ENCODE measurements at regions not wholly inside any gene's neighbourhood (a gene's known extent, or its start where the extent isn't known, plus 50 kb on each side); places are given as distances from the start of the nearest gene placed in this dataset.

GRCh38 chr7:18293759-18294158 lies 201.8 kb upstream of the HDAC9 start:
- H3K9me3 Mint-ChIP-seq: no peaks in the 10 kb centered on the region
- Histone ChIP-seq H2AFZ (no peak overlapping the region), H3K27ac (ENCODE audit: low read depth) (no peak overlapping the region), H3F3A (replicated peaks; ENCODE audit: low read depth) (no peaks in the 10 kb centered on the region), H4K20me1 (replicated peaks; ENCODE audit: insufficient read depth) (no peaks in the 10 kb centered on the region), H3K4me2 (no peak overlapping the region), H3K4me1 (ENCODE audit: insufficient read depth) (no peaks in the 10 kb centered on the region), H3K4me3 (no peak overlapping the region), H3K27me3 (ENCODE audit: insufficient read depth) (no peaks in the 10 kb centered on the region), H3K9me2 (ENCODE audit: insufficient read depth) (no peaks in the 10 kb centered on the region), H3K79me2 (replicated peaks; ENCODE audit: insufficient read depth) (no peaks in the 10 kb centered on the region), H3K36me3 (ENCODE audit: insufficient read depth) (no peaks in the 10 kb centered on the region)
- DNase-seq (ENCODE audit: low spot score): no peak
- TF ChIP-seq NANOG (IDR thresholded peaks at IDR 0.05; ENCODE audit: borderline replicate concordance): no peak
- TF ChIP-seq, protein P1, sequence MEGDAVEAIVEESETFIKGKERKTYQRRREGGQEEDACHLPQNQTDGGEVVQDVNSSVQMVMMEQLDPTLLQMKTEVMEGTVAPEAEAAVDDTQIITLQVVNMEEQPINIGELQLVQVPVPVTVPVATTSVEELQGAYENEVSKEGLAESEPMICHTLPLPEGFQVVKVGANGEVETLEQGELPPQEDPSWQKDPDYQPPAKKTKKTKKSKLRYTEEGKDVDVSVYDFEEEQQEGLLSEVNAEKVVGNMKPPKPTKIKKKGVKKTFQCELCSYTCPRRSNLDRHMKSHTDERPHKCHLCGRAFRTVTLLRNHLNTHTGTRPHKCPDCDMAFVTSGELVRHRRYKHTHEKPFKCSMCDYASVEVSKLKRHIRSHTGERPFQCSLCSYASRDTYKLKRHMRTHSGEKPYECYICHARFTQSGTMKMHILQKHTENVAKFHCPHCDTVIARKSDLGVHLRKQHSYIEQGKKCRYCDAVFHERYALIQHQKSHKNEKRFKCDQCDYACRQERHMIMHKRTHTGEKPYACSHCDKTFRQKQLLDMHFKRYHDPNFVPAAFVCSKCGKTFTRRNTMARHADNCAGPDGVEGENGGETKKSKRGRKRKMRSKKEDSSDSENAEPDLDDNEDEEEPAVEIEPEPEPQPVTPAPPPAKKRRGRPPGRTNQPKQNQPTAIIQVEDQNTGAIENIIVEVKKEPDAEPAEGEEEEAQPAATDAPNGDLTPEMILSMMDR (conservative IDR thresholded peaks at IDR 0.05; ENCODE audit: low read depth in 2 of 2): no peak
- no peak for TF ChIP-seq ZNF462 (CRISPR knock-in tag; IDR thresholded peaks at IDR 0.05)
- no peak for TF ChIP-seq JUNB (IDR thresholded peaks at IDR 0.05; ENCODE audit: unreplicated experiment)
- TF ChIP-seq, protein P2, sequence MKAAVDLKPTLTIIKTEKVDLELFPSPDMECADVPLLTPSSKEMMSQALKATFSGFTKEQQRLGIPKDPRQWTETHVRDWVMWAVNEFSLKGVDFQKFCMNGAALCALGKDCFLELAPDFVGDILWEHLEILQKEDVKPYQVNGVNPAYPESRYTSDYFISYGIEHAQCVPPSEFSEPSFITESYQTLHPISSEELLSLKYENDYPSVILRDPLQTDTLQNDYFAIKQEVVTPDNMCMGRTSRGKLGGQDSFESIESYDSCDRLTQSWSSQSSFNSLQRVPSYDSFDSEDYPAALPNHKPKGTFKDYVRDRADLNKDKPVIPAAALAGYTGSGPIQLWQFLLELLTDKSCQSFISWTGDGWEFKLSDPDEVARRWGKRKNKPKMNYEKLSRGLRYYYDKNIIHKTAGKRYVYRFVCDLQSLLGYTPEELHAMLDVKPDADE (IDR thresholded peaks at IDR 0.05): no peak
- no peak for TF ChIP-seq EZH2 (IDR thresholded peaks at IDR 0.05; ENCODE audit: low read depth, unreplicated experiment)
- TF ChIP-seq STAT1 (IDR thresholded peaks at IDR 0.05; ENCODE audit: unreplicated experiment): no peak
- no peak for TF ChIP-seq ZNF331 (CRISPR knock-in tag; IDR thresholded peaks at IDR 0.05; ENCODE audit: low read depth)
- peaks cover 8% of the 10 kb centered on the region for H3K4me1 Mint-ChIP-seq
- ATAC-seq: no peak
- no peak overlapping the region for H3K27ac Mint-ChIP-seq
- H3K4me3 Mint-ChIP-seq: no peak overlapping the region
- peaks cover 1% of the 10 kb centered on the region for H3K27me3 Mint-ChIP-seq (ENCODE audit: insufficient read depth, low read depth, poor library complexity)
- H3K36me3 Mint-ChIP-seq (ENCODE audit: low read depth): no peaks in the 10 kb centered on the region

Data from GM23338 (cell line).